GM12875 (cell line): ENCODE measurements at regions not wholly inside any gene's neighbourhood (a gene's known extent, or its start where the extent isn't known, plus 50 kb on each side); places are given as distances from the start of the nearest gene placed in this dataset.

ENCODE experiments used
- H3K4me3 ChIP-seq: one replicate; pipeline ENCODE4 v1.5.1; 2011; ENCODE audit warnings: low read depth, low read length, control low read depth
- CTCF ChIP-seq: IDR thresholded peaks from 2 replicates; pipeline ENCODE4 v1.5.1; 2011; ENCODE audit warnings: low read depth, mild to moderate bottlenecking, control low read depth, inconsistent platforms, low read length, moderate library complexity, borderline replicate concordance; ENCODE audit not compliant: insufficient read depth

DNA sequence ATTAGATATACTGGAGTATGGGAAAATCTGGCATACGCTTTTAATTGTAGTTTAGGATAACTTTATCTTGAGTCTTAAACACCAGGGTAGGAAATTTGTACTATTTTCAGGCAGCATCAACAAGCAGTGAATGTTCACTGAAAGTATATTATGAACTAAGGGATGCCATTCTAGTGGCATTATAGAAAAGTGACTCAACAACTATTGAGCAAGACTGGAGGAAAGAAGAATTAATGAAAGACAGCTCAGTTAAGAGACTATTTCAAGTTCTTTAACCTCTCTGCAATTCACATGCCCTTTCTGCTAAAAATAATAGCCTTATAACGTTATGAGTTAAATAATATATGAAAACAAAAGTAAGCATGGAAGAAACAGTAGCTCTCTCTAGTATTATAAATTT, 343.1 kb downstream of the FSCB start:
- no peak overlapping the region for H3K4me3 ChIP-seq
- TF ChIP-seq CTCF: no peak

DNA sequence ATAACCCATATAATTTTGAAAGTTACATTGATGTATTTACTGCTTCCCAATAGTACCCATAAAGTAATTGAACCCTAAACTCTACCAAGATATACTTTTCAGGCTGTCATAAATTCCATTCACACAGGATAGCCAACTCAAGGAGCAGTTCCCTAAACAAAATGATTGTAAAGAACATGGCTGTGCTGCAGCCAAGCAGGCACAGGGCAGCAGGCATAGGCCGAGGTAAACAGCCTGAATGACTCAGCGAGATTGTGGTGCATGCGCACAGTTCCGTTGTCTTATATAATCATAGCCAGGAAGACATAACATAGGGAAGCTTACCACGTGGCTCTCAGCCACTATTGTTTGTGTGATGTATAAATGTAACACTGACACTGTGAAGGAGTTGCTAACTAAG, 344.9 kb downstream of the FSCB start:
- no peak overlapping the region for H3K4me3 ChIP-seq
- TF ChIP-seq CTCF: no peak

GRCh38 chr14:44154874-44155273, 352.2 kb downstream of the FSCB start:
- TF ChIP-seq CTCF: no peak
- H3K4me3 ChIP-seq: no peak overlapping the region

GRCh38 chr14:44154446-44154845, 352.6 kb downstream of the FSCB start:
- no peak overlapping the region for H3K4me3 ChIP-seq
- TF ChIP-seq CTCF: no peak

GRCh38 chr14:44151130-44151820, 355.8 kb downstream of the FSCB start:
- TF ChIP-seq CTCF: no peak

GRCh38 chr14:44149597-44149996, 357.5 kb downstream of the FSCB start:
- no peak overlapping the region for H3K4me3 ChIP-seq
- TF ChIP-seq CTCF: no peak

More at GRCh38 chr14:44151130-44151820, 355.8 kb downstream of the FSCB start:
- H3K4me3 ChIP-seq: no peak overlapping the region

DNA sequence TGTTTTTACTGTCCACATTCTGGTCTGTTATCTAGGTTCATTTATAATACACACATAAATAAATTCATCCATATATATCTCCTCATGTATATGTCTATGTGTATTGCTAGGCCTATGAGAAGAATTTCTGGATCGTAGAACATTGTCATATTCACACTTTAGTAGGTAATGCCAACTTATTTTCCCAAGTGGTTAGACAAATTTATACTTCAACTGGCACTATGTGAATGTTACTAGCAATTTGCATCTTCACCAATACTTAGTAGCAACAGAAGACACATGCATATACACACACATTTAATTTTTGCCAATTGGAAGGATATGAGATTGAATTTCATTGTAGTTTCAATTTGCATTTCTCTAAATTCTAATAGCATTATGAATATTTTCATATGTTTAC, 365.1 kb downstream of the FSCB start:
- no peak overlapping the region for H3K4me3 ChIP-seq
- TF ChIP-seq CTCF: no peak
